WERI-Rb-1 (cell line): ENCODE measurements at regions not wholly inside any gene's neighbourhood (a gene's known extent, or its start where the extent isn't known, plus 50 kb on each side); places are given as distances from the start of the nearest gene placed in this dataset.

ENCODE experiments used
- DNase-seq: peaks from one replicate; pipeline ENCODE4 v3.0.0-alpha.2; 2020
- H3K27ac ChIP-seq: fragments of 250-450 bp; sonication (Bioruptor Pico); 2 replicates; pipeline ENCODE4 v1.5.1; 2020; ENCODE audit warnings: mild to moderate bottlenecking, moderate library complexity
- H3K27me3 ChIP-seq: fragments of 250-450 bp; sonication (Bioruptor Pico); 2 replicates; pipeline ENCODE4 v1.5.1; 2021; ENCODE audit warnings: mild to moderate bottlenecking, low read depth, moderate library complexity; ENCODE audit not compliant: insufficient read depth, severe bottlenecking
- H3K36me3 ChIP-seq: fragments of 250-450 bp; sonication (Bioruptor Pico); 2 replicates; pipeline ENCODE4 v1.5.1; 2020; ENCODE audit warnings: mild to moderate bottlenecking, moderate library complexity
- H3K4me3 ChIP-seq: 2 replicates; pipeline ENCODE4 v1.5.1; 2011; ENCODE audit warnings: low read depth, mild to moderate bottlenecking, control low read depth, low read length
- H3K9me3 ChIP-seq: fragments of 250-450 bp; sonication (Bioruptor Pico); 2 replicates; pipeline ENCODE4 v1.5.1; 2021; ENCODE audit warnings: mild to moderate bottlenecking, moderate library complexity; ENCODE audit not compliant: severe bottlenecking
- CTCF ChIP-seq: IDR thresholded peaks from 2 replicates; pipeline ENCODE4 v1.5.1; 2011; ENCODE audit warnings: low read depth, mild to moderate bottlenecking, control low read depth, inconsistent platforms, low read length

GRCh38 chr9:111192650-111193049, 137.4 kb downstream of the OR2K2 start:
- no peaks in the 10 kb centered on the region for H3K9me3 ChIP-seq
- TF ChIP-seq CTCF: no peak

GRCh38 chr9:111190347-111190746, 139.7 kb downstream of the OR2K2 start:
- H3K36me3 ChIP-seq: no peaks in the 10 kb centered on the region
- H3K27ac ChIP-seq: no peak overlapping the region
- H3K27me3 ChIP-seq: peaks cover 69% of the 10 kb centered on the region
- H3K4me3 ChIP-seq: no peak overlapping the region
- DNase-seq: no peak
- TF ChIP-seq CTCF: no peak
- H3K9me3 ChIP-seq: no peaks in the 10 kb centered on the region

More at GRCh38 chr9:111192650-111193049, 137.4 kb downstream of the OR2K2 start:
- peaks cover 80% of the 10 kb centered on the region for H3K27me3 ChIP-seq
- no peak for DNase-seq
- no peaks in the 10 kb centered on the region for H3K36me3 ChIP-seq
- H3K4me3 ChIP-seq: no peak overlapping the region
- no peak overlapping the region for H3K27ac ChIP-seq

GRCh38 chr9:111187376-111187775, 142.6 kb downstream of the OR2K2 start:
- Histone ChIP-seq H3K27me3 (peaks cover 46% of the 10 kb centered on the region), H3K9me3 (no peaks in the 10 kb centered on the region), H3K27ac (no peak overlapping the region), H3K4me3 (no peak overlapping the region), H3K36me3 (no peaks in the 10 kb centered on the region)
- no peak for DNase-seq
- no peak for TF ChIP-seq CTCF

- H3K36me3 ChIP-seq: no peaks in the 10 kb centered on the region
- DNase-seq: no peak
- TF ChIP-seq CTCF: no peak
- H3K27ac ChIP-seq: no peak overlapping the region
- peaks cover 51% of the 10 kb centered on the region for H3K27me3 ChIP-seq
- no peak overlapping the region for H3K4me3 ChIP-seq
- no peaks in the 10 kb centered on the region for H3K9me3 ChIP-seq
Observed at GRCh38 chr9:111186021-111186530, 143.9 kb downstream of the OR2K2 start.

GRCh38 chr9:111180811-111181210, 142.5 kb upstream of the LPAR1 start:
- Histone ChIP-seq H3K4me3 (no peak overlapping the region), H3K27ac (no peak overlapping the region), H3K36me3 (no peaks in the 10 kb centered on the region), H3K9me3 (no peaks in the 10 kb centered on the region), H3K27me3 (peaks cover 61% of the 10 kb centered on the region)
- DNase-seq: no peak
- TF ChIP-seq CTCF: no peak

- no peak overlapping the region for H3K4me3 ChIP-seq
- no peak for TF ChIP-seq CTCF
- no peak for DNase-seq
- peaks cover 67% of the 10 kb centered on the region for H3K27me3 ChIP-seq
- no peaks in the 10 kb centered on the region for H3K36me3 ChIP-seq
- no peak overlapping the region for H3K27ac ChIP-seq
- H3K9me3 ChIP-seq: no peaks in the 10 kb centered on the region
Observed at GRCh38 chr9:111179577-111179976, 141.3 kb upstream of the LPAR1 start.
